OCI-LY7 (cell line): ENCODE measurements at regions not wholly inside any gene's neighbourhood (a gene's known extent, or its start where the extent isn't known, plus 50 kb on each side); places are given as distances from the start of the nearest gene placed in this dataset.

Experiments
- BruUV-seq: library from RNA; stranded (reverse); fragments of 400-500 nt; replicated peaks from 2 replicates; lab custom pipeline; 2021; lab: Mats Ljungman, UMichigan
- CTCF ChIA-PET: fragments of 300-600 bp; sonication (Branson Sonifier 250); formaldehyde crosslinking; loops from one replicate; lab custom pipeline; 2022; ENCODE audit warnings: antibody characterized with exemption; ENCODE audit not compliant: unreplicated experiment; lab: Charles Lee
- POLR2A ChIA-PET: fragments of 300-600 bp; sonication (Branson Sonifier 250); formaldehyde crosslinking; loops from one replicate; lab custom pipeline; 2022; ENCODE audit warnings: antibody characterized with exemption; lab: Charles Lee
- DNase-seq: peaks from one replicate; pipeline ENCODE4 v3.0.0-alpha.2; 2015; ENCODE audit warnings: low spot score
- H2AFZ ChIP-seq: fragments of 200-600 bp; sonication (generic), shearing (Covaris generic); 2 replicates; pipeline ENCODE4 v1.6.1; 2014; ENCODE audit warnings: mild to moderate bottlenecking, antibody characterized with exemption, low read length, moderate library complexity
- H3K27ac ChIP-seq: fragments of 200-600 bp; sonication (generic); 2 replicates; pipeline ENCODE4 v1.5.1; 2014; ENCODE audit warnings: mixed run types, low read depth, mild to moderate bottlenecking, moderate library complexity, low read length, inconsistent platforms; ENCODE audit not compliant: poor library complexity, severe bottlenecking
- H3K36me3 ChIP-seq: fragments of 200-600 bp; sonication (generic); 2 replicates; pipeline ENCODE4 v1.6.1; 2014; ENCODE audit warnings: mild to moderate bottlenecking, antibody characterized with exemption, low read length, moderate library complexity, mixed read lengths; ENCODE audit not compliant: insufficient read depth
- H3K4me1 ChIP-seq: fragments of 200-600 bp; sonication (generic); 2 replicates; pipeline ENCODE4 v1.5.1; 2014; ENCODE audit warnings: mild to moderate bottlenecking, low read length; ENCODE audit not compliant: insufficient read depth, poor library complexity, severe bottlenecking
- H3K4me2 ChIP-seq: fragments of 200-600 bp; sonication (generic); 2 replicates; pipeline ENCODE4 v1.6.1; 2014; ENCODE audit warnings: mild to moderate bottlenecking, low read length
- H3K4me3 ChIP-seq: fragments of 200-600 bp; sonication (generic); 2 replicates; pipeline ENCODE4 v1.5.1; 2014; ENCODE audit warnings: mild to moderate bottlenecking, low read depth, low read length; ENCODE audit not compliant: poor library complexity, severe bottlenecking
- H3K79me2 ChIP-seq: fragments of 200-600 bp; sonication (generic); 2 replicates; pipeline ENCODE4 v1.6.1; 2016; ENCODE audit warnings: low read depth, mild to moderate bottlenecking, low read length, moderate library complexity, mixed read lengths; ENCODE audit not compliant: insufficient read depth
- H3K9me2 ChIP-seq: fragments of 200-600 bp; sonication (generic); 2 replicates; pipeline ENCODE4 v1.6.1; 2016; ENCODE audit warnings: mild to moderate bottlenecking, low read length, mixed read lengths; ENCODE audit not compliant: insufficient read depth
- H3K9me3 ChIP-seq: fragments of 200-600 bp; sonication (generic); 2 replicates; pipeline ENCODE4 v1.6.1; 2014; ENCODE audit warnings: mild to moderate bottlenecking, mixed run types, low read length, mixed read lengths
- H4K20me1 ChIP-seq: fragments of 200-600 bp; sonication (generic); 2 replicates; pipeline ENCODE4 v1.6.1; 2014; ENCODE audit warnings: mild to moderate bottlenecking, antibody characterized with exemption, low read length, moderate library complexity, mixed read lengths; ENCODE audit not compliant: insufficient read depth
- EZH2phosphoT487 ChIP-seq: fragments of 200-600 bp; sonication (generic); IDR thresholded peaks from 2 replicates; pipeline ENCODE4 v1.6.1; 2018; ENCODE audit warnings: low read depth, borderline replicate concordance, mild to moderate bottlenecking, mixed run types, antibody characterized with exemption, low read length, moderate library complexity, mixed read lengths
- intact Hi-C: fragments of 100-400 bp; cut with micrococcal nuclease; formaldehyde crosslinking; loops from one replicate; pipeline ENCODE4 v1.10.0; 2022; ENCODE audit not compliant: unreplicated experiment
- TF ChIP-seq, protein P1 (sequence below): fragments of 200-600 bp; sonication (generic); conservative IDR thresholded peaks from 2 replicates; pipeline ENCODE4 v1.5.1; 2014; ENCODE audit warnings: mild to moderate bottlenecking, antibody characterized with exemption, low read length, moderate library complexity, mixed read lengths

- Histone ChIP-seq H3K36me3 (no peaks in the 10 kb centered on the region), H2AFZ (no peak overlapping the region), H3K4me3 (no peak overlapping the region), H3K79me2 (no peaks in the 10 kb centered on the region), H3K9me3 (no peaks in the 10 kb centered on the region), H3K9me2 (no peaks in the 10 kb centered on the region), H3K4me2 (no peak overlapping the region), H4K20me1 (no peaks in the 10 kb centered on the region), H3K27ac (no peak overlapping the region), H3K4me1 (no peaks in the 10 kb centered on the region)
- POLR2A ChIA-PET: interaction anchor here (0.5 kb wide), 1 partner anchor 146 kb away, joined by 3 read pairs; no protein-coding TSS in a partner anchor
- BruUV-seq: no TSS peak
- CTCF ChIA-PET: no interaction called here
- intact Hi-C loops: loop anchor here (2.0 to 10.0 kb wide), 2 partner anchors 681 to 977 kb away; no protein-coding TSS in a partner anchor
- TF ChIP-seq, protein P1, sequence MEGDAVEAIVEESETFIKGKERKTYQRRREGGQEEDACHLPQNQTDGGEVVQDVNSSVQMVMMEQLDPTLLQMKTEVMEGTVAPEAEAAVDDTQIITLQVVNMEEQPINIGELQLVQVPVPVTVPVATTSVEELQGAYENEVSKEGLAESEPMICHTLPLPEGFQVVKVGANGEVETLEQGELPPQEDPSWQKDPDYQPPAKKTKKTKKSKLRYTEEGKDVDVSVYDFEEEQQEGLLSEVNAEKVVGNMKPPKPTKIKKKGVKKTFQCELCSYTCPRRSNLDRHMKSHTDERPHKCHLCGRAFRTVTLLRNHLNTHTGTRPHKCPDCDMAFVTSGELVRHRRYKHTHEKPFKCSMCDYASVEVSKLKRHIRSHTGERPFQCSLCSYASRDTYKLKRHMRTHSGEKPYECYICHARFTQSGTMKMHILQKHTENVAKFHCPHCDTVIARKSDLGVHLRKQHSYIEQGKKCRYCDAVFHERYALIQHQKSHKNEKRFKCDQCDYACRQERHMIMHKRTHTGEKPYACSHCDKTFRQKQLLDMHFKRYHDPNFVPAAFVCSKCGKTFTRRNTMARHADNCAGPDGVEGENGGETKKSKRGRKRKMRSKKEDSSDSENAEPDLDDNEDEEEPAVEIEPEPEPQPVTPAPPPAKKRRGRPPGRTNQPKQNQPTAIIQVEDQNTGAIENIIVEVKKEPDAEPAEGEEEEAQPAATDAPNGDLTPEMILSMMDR: peak; percentile 73
- no peak for TF ChIP-seq EZH2phosphoT487
- peak; percentile 31 for DNase-seq
Measured at GRCh38 chr6:48765352-48765961, 654.5 kb upstream of the PTCHD4 start.

DNA sequence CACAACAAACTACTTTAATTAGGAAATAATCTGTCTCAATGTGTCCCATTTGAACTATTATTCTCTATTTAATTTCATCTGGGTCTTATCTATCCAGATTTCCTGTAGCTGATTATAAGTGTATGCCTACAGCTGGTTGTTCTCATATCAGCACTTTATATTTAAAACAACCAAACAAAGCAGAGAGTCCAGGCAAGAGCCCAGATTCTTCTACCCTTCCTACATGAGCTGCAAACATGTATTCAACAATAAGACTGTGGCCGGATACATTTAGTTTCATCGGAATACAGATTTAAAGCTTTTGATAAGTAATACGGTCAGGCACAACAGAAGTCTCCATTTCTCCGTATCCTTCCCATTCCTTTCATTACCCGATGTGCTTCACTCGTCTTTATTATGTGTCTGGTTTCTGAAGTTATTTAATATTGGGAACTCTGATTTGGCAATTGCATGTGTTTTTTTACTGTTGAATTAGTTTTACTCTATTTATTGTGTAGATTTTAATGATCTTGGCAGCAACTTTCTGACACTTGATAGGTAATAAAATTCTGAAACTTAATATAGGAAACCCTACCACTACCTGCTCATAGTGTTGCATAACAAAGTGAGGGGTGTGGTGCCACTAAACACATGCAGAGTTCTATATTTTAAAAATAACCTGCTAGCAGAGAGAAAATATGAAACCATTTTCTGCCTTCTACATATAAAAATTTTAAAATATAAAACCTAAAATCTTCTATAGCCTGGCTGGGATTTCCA is 653.5 kb upstream of the PTCHD4 start:
- Histone ChIP-seq H3K9me2 (no peaks in the 10 kb centered on the region), H3K4me3 (no peak overlapping the region), H3K9me3 (no peaks in the 10 kb centered on the region), H2AFZ (no peak overlapping the region), H3K79me2 (no peaks in the 10 kb centered on the region), H3K4me2 (no peak overlapping the region), H3K36me3 (no peaks in the 10 kb centered on the region), H3K27ac (no peak overlapping the region), H4K20me1 (no peaks in the 10 kb centered on the region), H3K4me1 (no peaks in the 10 kb centered on the region)
- no peak for DNase-seq
- ChIA-PET CTCF (no interaction called here), POLR2A (no interaction called here)
- no peak for TF ChIP-seq EZH2phosphoT487
- TF ChIP-seq, protein P1: no peak
- intact Hi-C loops: loop anchor here (2.0 to 10.0 kb wide), 2 partner anchors 680 to 976 kb away; no protein-coding TSS in a partner anchor
- BruUV-seq: no TSS peak

GRCh38 chr6:48757661-48758060 is 646.7 kb upstream of the PTCHD4 start:
- Histone ChIP-seq H3K9me2 (no peaks in the 10 kb centered on the region), H3K4me2 (no peak overlapping the region), H3K4me3 (no peak overlapping the region), H2AFZ (no peak overlapping the region), H3K27ac (no peak overlapping the region), H3K36me3 (no peaks in the 10 kb centered on the region), H4K20me1 (no peaks in the 10 kb centered on the region), H3K79me2 (no peaks in the 10 kb centered on the region), H3K9me3 (no peaks in the 10 kb centered on the region), H3K4me1 (no peaks in the 10 kb centered on the region)
- no peak for DNase-seq
- no TSS peak for BruUV-seq
- ChIA-PET POLR2A (no interaction called here), CTCF (no interaction called here)
- intact Hi-C loops: no loop called here
- no peak for TF ChIP-seq EZH2phosphoT487
- TF ChIP-seq, protein P1: no peak
